GM21423 (cell line): ENCODE measurements at regions not wholly inside any gene's neighbourhood (a gene's known extent, or its start where the extent isn't known, plus 50 kb on each side); places are given as distances from the start of the nearest gene placed in this dataset.
A peak's percentile ranks its signal among the peaks of the same experiment; 100 is the strongest.

ENCODE experiments used
- ATAC-seq: cut with Tn5 transposase; IDR thresholded peaks from one replicate; pipeline ENCODE4 v1.9.1; 2021; ENCODE audit warnings: mild to moderate bottlenecking, moderate library complexity; ENCODE audit not compliant: unreplicated experiment

DNA sequence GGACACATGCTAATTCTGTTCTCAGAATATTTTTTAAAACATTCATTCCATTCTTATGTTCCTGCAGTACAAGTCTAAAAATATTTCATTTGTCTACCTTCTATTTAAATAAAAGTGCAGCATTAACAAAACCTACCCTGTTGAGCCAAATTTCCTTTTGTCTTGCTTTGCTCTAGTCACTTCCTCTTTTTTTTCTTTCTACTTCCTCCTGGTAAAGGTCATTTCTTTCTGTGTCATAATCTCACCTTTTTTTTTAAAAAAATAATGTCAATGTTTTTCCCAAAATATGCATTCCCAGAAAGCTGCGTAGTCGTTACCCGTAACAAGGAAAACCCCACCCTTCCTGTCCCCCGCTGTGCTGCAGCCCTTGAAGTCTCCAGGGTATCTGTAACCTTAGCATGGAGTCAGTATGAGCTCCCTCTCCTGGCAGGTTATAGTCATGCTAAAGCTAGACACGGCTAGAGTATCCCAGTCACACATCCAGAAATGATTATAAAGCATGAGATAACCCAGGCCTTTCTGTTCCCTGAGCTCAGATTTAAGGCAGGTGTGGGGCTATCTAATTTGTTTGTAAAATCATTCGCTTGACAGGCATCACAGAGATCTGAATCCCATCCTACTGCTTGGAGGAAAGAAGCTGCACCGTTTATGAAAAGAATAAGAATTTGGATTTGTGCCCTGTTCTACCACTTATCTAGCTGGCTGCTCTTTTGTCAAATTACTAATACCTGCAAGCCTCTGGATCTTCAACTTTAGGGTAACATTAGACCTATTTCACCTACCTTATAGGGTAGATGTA is 51.1 kb upstream of the EED start:
- peak; percentile 95 for ATAC-seq

- ATAC-seq = peak; percentile 3
Measured at GRCh38 chr11:86192519-86193257, 51.9 kb upstream of the EED start.

DNA sequence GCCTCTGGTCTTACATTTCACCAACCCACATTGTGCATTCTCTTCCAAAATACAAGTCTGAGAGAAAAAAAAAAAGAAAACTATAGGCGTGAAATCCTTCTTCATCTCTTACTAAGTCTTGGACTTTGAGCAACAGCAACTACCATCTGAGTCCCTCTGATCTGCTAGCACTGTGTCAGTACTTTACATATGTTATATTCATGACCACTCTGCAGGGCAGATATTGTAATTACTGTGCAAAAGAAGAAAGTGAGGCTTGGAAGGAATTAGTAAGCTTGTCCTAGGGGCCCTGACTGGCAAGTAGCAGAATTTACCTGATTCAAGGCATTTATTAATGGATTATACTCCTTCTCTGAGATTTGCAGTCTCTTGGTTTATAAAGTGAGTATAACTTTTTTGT is 52.7 kb upstream of the EED start:
- ATAC-seq = no peak

DNA sequence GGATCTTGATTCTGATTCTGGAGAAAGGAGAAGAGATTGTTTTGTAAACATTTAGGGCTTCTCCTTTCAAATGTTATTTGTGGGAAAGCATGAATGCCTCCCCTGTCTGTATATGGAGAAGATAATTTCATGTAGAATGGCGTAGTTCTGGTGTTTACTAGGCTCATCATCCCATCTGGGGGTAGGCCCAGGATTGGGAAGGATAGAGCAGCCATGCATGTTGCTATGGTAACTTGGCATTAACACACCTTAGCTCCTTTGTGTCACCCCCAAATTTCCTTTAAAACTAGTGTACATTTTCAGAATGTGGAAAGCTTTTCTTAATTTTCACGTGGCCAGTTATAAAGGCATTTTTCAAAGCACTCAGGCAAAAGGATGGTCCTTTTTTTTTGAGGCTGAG is 57.5 kb upstream of the EED start:
- no peak for ATAC-seq

GRCh38 chr11:86186386-86186785 is 58.2 kb upstream of the EED start:
- ATAC-seq = no peak

GRCh38 chr11:86185381-86185750 is 59.2 kb upstream of the EED start:
- no peak for ATAC-seq

- ATAC-seq = no peak
Measured at GRCh38 chr11:86184728-86185380, 59.7 kb upstream of the EED start.

DNA sequence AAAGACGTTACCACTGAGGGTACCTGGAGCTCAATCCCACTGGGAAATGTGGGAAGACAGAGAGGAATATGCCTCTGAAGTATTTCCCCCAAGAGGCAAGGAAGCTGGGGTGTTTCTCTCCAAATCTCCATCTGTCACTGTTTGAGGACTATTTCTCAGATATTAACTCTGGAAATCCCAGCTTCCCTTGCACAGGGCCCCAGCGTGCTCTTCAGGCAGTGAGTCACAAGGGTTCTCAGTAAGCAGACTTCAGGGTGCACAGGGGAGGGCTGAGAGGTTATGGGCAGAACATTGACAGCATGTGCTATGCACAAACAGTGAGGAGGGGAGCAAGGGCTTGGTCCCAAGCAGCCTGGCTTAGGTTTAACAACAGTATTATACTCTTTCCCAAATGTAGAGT is 60.9 kb upstream of the EED start:
- ATAC-seq = no peak

DNA sequence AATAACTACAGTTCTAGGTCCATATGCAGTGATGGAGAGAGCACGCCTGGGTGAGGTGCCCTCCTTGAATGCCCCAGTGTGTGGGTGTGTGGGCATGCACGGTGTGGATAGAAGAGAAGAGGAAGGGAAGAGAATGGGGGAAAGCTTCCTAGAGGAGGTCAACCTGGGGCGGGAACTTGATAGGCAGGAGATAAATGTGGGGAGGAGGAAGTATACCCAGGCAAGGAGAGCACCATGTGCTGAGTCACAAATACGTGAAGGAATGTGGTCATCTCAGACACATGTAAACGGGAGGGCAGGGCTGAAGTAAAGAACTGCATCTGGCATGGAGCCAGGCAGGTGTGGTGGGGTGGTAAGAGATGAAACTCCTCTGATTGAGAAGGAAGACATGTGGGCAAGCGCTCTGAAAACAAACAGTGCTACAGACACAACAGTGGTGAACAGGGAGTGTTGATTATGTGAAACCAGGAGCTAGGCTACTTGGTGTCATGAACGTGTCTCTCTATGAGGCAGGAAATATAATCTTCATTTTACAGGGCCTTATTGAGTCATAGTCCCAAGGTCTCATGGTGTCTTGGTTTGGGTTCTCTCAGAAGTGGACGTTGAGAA is 61.5 kb upstream of the EED start:
- peak; percentile 86 for ATAC-seq

DNA sequence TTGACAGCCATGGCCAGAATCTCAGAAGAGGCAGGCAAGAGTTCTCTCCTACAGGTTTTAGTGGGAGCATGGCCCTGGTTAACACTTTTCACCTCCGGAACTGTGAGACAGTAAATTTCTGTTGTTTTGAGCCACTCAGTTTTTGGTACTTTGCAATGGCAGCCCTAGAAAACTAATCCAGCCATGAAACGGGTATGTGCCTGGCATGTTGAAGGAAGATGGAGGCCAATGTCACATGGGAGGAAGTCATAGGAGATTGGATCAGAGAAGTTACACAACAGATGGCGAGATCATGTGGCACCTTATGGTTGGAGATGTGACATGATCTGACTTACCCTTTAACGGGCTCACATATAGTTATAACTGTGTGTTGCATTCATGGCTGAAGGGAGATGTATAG is 63.2 kb upstream of the EED start:
- ATAC-seq = no peak

- ATAC-seq = no peak
Measured at GRCh38 chr11:86180851-86181250, 63.7 kb upstream of the EED start.

DNA sequence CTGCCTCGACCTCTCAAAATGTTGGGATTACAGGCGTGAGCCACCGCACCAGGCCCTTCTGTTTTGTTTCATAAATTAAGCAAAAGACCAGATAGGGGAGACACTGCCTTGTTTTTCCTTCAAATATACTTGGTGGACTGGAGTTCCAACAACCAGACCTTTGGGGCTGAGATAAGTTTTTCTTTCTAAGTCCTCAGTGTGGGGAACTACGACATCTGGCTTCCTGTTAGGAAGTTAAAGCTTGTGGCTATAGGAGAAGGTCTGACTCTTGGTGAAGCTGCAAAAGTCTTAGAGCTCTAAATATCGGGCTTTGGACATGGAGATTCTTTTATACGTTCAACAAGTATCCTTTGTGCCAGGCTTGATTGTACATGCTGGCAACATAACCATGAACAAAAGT is 64.1 kb upstream of the EED start:
- no peak for ATAC-seq

DNA sequence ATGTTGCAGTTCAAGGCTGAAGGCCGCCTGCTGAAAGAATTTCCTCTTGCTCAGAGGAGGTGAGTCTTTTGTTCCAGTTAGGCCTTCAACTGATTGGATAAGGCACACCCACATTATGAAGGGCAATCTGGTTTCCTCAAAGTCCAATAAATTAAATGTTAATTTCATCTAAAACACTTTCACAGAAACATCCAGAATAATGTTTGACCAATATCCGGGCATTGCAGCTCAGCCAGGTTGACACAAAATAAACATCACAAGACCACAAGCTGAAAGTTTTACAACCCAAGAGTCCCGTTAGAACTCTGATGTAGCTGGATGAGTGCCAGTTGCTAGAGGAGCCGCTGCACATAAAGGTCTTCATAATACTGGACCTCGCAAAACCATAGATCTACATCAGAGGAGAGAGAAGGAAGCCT is 64.9 kb upstream of the EED start:
- ATAC-seq = no peak

DNA sequence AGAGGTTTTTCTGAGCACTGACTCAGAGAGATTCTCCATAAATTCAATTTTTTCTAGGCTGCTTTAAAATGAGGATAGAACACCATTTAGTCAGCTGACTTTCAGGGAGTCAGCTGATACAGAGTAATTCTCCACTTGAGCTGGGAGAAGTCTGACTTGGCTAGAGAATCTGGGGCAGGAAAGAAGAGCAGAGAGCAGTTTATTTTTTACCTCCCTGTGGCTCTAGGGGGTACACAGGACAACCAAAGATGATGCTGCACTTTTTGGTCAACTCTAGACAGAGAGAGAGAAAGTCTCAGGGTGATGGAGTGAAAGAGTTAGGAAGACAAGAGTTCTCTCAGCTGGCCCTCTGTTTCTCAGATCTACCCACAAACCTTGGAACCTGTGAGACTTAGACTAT is 67.3 kb upstream of the EED start:
- ATAC-seq = no peak

DNA sequence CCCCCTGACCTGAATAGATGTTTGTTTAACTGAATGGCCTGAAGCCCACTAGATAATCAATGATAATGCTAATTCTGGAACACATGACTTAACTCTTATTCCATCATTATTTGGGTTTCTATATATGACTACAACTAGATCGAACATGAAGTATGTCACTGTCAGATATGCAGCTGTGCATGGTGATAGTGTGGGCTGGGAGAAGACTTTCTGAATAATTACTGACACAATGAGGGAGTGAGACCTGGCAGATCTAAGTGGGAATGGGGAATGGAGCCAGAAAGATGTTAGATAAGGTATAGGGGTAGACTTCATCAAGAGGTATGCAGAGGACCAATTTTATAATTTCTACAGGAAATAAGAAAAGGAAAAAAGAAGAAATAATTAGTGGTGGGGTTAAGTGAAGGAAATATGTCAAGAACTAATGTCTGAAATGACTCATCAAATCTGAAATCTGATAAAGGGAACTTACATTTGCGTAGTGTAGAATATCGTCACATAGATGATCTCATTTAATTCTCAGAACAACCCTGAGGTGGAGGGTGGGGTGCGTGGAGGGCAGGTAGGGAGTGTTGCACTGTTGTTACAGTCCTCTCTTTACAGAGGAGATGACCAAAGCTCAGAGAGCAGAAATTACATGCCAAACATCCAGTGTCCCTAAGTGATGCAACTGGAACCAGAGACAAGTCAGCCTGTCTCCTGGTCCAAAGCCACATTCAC is 68.2 kb upstream of the EED start:
- peak; percentile 66 for ATAC-seq

GRCh38 chr11:86175626-86176025 is 68.9 kb upstream of the EED start:
- ATAC-seq = no peak

DNA sequence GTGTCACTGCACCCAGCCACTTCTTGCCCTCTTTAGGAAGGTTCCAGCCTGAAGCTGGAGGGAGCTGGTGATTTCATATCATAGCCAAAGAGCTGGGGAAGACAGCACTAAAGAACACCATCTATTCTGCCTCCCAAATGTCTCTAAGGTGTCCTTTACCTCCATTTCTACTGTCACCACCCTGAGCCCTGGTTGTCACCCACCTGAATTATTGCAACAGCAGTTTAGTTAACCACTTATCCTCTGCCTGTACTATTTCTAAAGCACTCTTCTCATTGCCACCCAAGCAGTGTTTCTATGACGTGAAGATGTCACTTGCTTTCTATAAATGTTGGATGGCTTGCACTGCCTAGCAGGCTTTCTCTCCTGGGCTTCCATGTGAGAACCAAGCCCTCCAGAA is 69.4 kb upstream of the EED start:
- ATAC-seq = no peak

GRCh38 chr11:86174101-86175046 is 70.2 kb upstream of the EED start:
- no peak for ATAC-seq

DNA sequence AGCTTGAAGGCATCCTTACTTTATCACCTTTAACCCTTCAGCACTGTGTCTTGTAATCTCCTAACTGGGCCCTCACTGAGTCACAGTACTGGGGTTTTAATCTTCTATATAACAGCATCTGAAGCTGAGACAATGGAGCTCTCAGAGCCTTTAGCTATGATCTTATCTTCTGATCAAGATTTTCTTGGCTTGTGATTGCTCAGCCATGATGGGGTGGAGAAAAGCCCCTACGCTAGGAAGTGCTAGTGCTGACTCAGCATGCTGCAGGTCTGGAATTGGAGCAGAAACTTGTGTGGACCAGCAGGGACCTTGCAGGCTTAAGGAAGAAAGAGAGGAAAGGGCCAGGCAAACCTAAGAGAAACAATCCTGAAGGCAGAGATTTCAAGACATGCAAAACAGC is 71.7 kb upstream of the EED start:
- ATAC-seq = no peak

- no peak for ATAC-seq
Measured at GRCh38 chr11:86171627-86172026, 72.9 kb upstream of the EED start.
